ENCODE measurements at regions not wholly inside any gene's neighbourhood (a gene's known extent, or its start where the extent isn't known, plus 50 kb on each side); places are given as distances from the start of the nearest gene placed in this dataset.

DNA sequence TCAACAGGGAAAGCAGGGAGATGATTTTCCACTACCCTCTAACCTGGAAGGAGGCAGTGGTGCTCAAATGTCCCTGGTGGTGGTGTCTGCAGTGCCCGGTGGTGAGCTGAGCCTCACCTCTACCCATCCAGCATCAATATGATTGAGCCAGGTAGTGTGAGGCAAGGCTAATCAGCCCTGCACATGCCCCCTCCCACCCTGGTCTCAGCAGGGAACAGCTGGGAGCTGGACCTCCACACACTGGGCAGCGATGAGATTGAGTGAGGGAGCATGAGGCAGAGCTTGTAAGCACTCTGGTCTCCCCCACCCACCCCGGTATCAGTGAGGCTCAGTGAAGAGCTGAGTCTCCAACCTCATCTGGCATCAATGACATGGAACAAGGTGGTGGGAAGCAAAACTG is 634.3 kb downstream of the PTPRU start:
- no peaks in the 10 kb centered on the region for H3K9me3 ChIP-seq
- H3K36me3 ChIP-seq = no peaks in the 10 kb centered on the region
- DNase-seq (ENCODE audit: low spot score in 2 of 2) = no peak
- H3K27ac ChIP-seq = no peak overlapping the region
- intact Hi-C loops (cut with DNase I; ENCODE audit: low total_unique reads) = no loop called here
- TF ChIP-seq POLR2A (IDR thresholded peaks at IDR 0.05) = no peak
- TF ChIP-seq POLR2AphosphoS5 (IDR thresholded peaks at IDR 0.05) = no peak
- no peak for TF ChIP-seq CTCF (IDR thresholded peaks at IDR 0.05)
- H3K4me1 ChIP-seq = no peaks in the 10 kb centered on the region
- no peak overlapping the region for H3K4me3 ChIP-seq
- H3K27me3 ChIP-seq = peaks cover 0 to 11% of the 10 kb centered on the region in 2 donors

- Histone ChIP-seq H3K4me3 (no peak overlapping the region), H3K36me3 (no peaks in the 10 kb centered on the region), H3K9me3 (no peaks in the 10 kb centered on the region), H3K4me1 (no peaks in the 10 kb centered on the region), H3K27me3 (peaks cover 0 to 11% of the 10 kb centered on the region in 2 donors), H3K27ac (no peak overlapping the region)
- no peak for DNase-seq (ENCODE audit: low spot score in 2 of 2)
- intact Hi-C loops (cut with DNase I; ENCODE audit: low total_unique reads) = no loop called here
- no peak for TF ChIP-seq POLR2A (IDR thresholded peaks at IDR 0.05)
- TF ChIP-seq POLR2AphosphoS5 (IDR thresholded peaks at IDR 0.05) = no peak
- no peak for TF ChIP-seq CTCF (IDR thresholded peaks at IDR 0.05)
Observed at GRCh38 chr1:29869802-29870201, 633.5 kb downstream of the PTPRU start.

DNA sequence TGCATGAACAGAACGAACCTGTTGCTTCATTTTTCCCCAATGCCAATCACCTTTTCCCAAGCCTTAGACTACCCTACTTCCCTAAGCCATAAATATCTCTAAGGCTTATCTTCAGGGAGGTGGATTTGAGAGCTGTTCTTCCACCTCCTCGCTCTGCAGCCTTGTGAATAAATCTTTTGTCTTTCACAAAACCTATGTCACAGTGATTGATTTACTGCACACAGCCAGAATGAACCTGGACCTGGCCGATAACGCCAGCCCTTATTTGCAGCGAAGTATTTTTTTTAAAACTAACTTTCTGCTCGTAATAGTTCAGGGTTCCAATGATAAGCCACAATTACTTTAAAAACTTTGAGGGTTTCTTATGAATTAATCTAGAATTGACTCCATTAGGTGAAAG is 632.6 kb downstream of the PTPRU start:
- no peak for DNase-seq (ENCODE audit: low spot score in 2 of 2)
- TF ChIP-seq POLR2A (IDR thresholded peaks at IDR 0.05) = no peak
- no peak for TF ChIP-seq POLR2AphosphoS5 (IDR thresholded peaks at IDR 0.05)
- TF ChIP-seq CTCF (IDR thresholded peaks at IDR 0.05) = no peak
- intact Hi-C loops (cut with DNase I; ENCODE audit: low total_unique reads) = no loop called here
- no peaks in the 10 kb centered on the region for H3K36me3 ChIP-seq
- no peaks in the 10 kb centered on the region for H3K9me3 ChIP-seq
- H3K27ac ChIP-seq = no peak overlapping the region
- no peak overlapping the region for H3K4me3 ChIP-seq
- H3K27me3 ChIP-seq = peaks cover 0 to 11% of the 10 kb centered on the region in 2 donors
- no peaks in the 10 kb centered on the region for H3K4me1 ChIP-seq

DNA sequence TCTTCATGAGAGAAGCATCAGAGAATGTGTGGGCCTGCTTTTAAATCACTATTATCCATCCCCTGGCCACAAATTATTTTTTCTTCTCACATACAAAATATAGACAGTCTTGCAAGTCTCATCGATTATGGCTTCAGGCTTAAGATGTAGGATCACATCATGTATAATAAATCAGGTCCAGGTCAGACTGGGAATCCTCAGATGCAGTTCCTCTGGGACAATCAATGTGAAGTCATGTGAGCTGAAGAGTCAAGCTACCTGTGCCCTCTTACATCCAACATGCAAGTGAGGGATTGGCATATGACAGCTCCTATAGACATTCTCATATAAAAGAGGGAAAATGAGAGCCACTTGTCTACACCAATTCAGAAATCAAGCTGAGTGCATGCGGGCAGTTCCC is 631.8 kb downstream of the PTPRU start:
- no peak for TF ChIP-seq POLR2A (IDR thresholded peaks at IDR 0.05)
- TF ChIP-seq POLR2AphosphoS5 (IDR thresholded peaks at IDR 0.05) = no peak
- no peak for TF ChIP-seq CTCF (IDR thresholded peaks at IDR 0.05)
- DNase-seq (ENCODE audit: low spot score in 2 of 2) = no peak
- Histone ChIP-seq H3K36me3 (no peaks in the 10 kb centered on the region), H3K27ac (no peak overlapping the region), H3K4me1 (no peaks in the 10 kb centered on the region), H3K9me3 (no peaks in the 10 kb centered on the region), H3K4me3 (no peak overlapping the region), H3K27me3 (peaks cover 0 to 11% of the 10 kb centered on the region in 2 donors)
- intact Hi-C loops (cut with DNase I; ENCODE audit: low total_unique reads) = no loop called here

GRCh38 chr1:29865051-29865450 is 628.7 kb downstream of the PTPRU start:
- no peak overlapping the region for H3K4me3 ChIP-seq
- peaks cover 16 to 19% of the 10 kb centered on the region in 2 donors for H3K9me3 ChIP-seq
- no peaks in the 10 kb centered on the region for H3K4me1 ChIP-seq
- no peaks in the 10 kb centered on the region for H3K36me3 ChIP-seq
- H3K27me3 ChIP-seq = peaks cover 0 to 7% of the 10 kb centered on the region in 2 donors
- DNase-seq (ENCODE audit: low spot score in 2 of 2) = no peak
- intact Hi-C loops (cut with DNase I; ENCODE audit: low total_unique reads) = no loop called here
- no peak overlapping the region for H3K27ac ChIP-seq
- no peak for TF ChIP-seq POLR2A (IDR thresholded peaks at IDR 0.05)
- no peak for TF ChIP-seq POLR2AphosphoS5 (IDR thresholded peaks at IDR 0.05)
- no peak for TF ChIP-seq CTCF (IDR thresholded peaks at IDR 0.05)
